Stimulated activated CD4-positive, alpha-beta T cell treated with anti-CD3 and anti-CD28 coated beads, Interleukin-15, amount 100 ng/mL, for 1 hour (primary cell): ENCODE measurements at regions not wholly inside any gene's neighbourhood (a gene's known extent, or its start where the extent isn't known, plus 50 kb on each side); places are given as distances from the start of the nearest gene placed in this dataset.

Experiments used
- DNase-seq, 2 donors: peaks; one replicate each; pipeline ENCODE4 v3.0.0-alpha.2; 2020; ENCODE audit warnings: low read depth in 1 of 2, low spot score in 1 of 2

DNA sequence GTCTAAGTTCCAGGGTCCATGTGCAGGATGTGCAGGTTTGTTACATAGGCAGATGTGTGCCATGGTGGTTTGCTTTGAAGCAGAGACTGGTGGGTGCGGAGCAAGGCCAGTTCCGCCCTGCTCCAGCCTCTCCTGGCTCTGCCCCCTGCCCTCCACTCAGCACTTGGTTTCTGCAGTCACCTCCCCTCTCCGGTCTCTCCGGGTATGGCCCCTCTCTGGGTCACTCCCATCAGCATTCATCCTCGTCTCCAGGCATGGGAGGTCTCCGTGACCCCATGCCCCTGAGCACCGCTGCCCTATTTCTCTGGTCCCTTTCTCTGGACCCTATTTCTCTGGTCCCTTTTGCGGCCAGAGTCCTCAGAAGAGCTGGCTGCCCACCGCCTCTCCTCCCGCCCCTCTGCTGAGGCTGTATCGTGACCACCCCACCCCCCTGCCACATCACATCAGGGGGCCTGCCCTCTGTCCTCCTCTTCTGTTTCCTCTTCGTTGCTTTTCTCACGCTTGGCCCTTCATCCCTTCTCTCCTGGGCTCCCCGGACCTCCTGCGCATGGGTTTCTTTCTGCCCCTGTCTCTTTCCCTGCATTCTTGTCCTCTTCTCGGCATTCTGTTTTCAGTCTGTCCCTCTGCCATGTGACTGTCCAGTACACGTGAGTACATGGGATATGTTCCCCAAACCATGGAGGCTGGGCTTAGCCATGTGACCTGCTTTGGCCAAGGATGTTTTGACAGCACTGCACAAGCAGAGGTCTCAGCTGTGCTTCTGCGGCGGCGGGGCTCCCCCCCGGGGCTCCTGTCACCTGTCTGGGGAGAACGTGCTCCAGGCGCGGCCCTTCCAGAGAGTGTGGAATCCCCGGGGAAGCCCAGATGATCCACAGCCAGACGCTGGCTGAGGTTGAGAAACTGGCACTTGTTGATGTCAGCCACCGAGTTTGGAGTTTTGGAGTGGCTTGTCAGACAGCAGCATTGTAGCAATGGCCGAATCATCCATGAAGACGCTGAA, 54.4 kb upstream of the C1orf174 start:
- no peak for DNase-seq

DNA sequence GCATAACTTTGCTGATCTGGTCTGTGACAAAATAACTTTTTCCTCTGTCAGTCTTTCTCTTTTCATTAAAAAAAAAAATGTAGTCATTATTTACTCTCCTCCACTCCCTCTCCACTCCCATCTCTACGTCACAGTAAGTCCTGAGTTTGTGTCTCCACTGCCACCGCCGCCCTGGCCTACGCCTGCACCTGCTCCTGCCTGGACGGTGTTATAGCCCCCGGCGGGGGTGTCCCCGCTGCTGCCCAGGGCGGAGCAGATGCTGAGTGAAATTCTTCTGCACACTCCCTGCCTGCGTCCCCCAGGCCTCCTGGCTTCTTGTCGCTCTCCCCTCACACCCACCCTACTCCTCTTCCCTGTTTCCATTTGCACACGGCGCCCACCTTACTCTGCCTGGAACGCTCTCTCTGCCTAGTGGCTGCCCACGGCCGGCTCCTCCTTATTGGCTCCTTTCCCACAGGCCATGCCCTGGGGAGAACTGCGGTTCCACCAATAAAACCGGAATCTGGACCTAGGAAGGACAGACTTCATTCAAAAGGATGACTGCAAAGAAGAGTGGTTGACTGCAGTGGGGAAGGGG, 55.2 kb upstream of the C1orf174 start:
- DNase-seq = no peak

DNA sequence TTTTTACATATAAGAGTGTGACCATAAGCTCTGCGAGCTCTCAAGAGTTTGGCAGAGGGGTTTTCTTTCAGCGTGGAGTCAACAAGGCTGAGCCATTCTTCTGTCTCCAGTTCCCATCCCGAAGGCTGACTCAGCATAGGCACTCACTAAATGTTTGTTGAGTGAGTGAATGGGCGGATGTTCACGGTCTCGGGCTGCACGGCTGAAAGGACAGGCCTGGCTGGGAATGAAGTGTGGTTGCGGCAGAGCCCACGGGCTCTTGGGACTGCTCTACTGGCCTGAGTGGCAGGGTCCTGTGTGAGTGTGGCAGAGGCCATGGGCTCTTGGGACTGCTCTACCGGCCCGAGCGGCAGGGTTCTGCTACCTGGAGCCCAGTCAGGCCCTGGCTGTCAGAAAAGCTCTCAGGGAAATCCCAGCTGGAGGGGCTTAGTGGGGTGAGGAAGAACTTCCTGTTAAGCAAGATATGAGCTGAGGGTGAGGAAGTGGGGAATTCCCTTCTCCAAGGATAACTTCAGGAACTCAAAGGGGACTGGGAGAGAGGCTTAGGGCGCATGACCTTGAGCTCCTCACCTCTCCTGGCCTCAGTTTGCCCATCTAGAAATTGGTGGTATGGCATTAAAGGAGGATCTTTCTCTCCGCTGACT, 56.6 kb upstream of the C1orf174 start:
- DNase-seq = no peak

DNA sequence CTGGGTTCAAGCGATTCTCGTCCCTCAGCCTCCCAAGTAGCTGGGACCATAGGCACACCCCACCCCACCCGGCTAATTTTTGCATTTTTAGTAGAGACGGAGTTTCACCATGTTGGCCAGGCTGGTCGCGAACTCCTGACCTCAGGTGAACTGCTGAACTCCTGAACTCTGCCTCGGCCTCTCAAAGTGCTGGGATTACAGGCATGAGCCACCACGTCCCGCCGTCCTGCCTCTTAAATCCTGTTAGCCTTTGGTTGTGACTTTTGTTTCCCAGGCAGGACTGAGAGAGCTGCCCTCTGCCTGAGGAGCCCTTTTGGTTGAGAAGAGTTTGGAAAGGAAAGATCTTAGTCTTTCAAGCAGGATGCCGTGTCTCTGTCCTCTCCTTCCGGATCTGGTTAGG, 59.3 kb upstream of the C1orf174 start:
- no peak for DNase-seq

DNA sequence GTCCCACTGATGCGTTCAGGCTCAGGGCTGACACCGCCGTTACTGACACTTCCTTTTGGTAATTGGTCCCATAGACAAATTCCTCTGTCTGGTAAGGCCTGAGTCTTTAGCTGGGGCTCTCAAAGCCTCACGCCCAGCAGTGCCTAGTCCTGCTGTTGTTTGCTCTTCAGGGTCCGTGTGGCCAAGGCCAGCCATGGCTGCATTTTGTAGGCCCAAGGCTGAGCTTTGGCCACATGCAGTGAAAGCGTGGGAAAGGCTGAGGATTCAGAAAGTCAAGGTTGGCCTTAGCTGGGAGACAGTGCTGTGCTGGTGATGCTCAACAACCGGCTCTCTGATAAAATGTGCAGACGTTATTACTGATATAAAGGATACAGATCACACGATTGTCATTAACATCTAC, 63.5 kb upstream of the C1orf174 start:
- no peak for DNase-seq

DNA sequence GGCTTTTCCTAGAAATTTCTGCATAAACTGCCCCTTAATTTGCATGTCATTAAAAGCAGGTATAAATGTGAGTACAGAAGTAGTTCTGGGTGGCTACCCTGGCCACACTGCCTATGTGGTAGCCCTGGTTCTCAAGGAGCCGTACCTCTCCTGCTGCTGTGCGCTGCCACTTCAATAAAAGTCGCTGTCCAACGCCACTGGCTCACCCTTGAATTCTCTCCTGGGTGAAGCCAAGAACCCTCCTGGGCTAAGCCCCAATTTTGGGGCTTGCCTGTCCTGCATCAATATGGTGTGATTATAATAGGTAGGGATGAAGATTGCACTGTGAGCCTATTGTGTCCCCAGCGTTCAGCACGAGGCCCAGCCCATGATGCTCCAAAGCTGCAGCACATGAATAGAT, 65.6 kb upstream of the C1orf174 start:
- DNase-seq = no peak

DNA sequence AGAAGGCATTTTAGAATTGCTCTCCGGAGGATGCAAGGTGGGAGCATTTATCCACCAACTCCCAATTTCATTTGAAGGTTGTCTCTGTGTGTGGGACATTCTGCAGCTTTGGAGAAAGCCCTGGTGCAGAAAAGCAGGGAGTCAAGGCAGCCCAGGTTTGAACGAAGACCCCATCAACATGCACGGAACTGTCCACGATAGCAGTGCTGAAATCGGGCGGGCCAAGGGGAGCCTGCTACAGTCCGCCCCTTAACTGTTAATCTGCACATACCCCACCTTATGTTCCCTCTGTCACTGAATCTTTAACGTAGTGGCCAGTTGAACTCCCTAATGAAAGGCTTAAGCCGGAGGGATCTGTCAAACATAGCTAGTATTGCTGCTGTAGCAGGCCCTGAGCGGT, 68.8 kb upstream of the C1orf174 start:
- no peak for DNase-seq

DNA sequence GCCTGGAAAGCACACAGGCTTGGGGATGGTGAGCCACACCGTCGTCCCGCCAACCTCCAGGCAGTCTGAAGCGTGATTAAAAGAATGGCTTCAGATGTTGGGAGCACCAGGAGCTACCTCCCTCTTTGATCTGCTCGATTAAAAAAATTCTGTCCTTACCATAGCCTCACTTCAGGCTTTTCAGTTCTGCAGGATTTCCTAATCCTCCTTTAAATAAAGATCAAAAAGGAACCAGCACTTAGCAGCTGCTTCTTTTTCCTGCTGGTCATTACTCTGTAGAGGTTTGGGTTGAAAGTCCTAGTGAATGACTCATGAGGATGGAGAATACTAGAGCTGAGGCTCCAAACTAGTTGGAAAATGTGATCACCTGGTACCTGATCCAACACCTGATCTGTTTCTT, 71.9 kb upstream of the C1orf174 start:
- no peak for DNase-seq

DNA sequence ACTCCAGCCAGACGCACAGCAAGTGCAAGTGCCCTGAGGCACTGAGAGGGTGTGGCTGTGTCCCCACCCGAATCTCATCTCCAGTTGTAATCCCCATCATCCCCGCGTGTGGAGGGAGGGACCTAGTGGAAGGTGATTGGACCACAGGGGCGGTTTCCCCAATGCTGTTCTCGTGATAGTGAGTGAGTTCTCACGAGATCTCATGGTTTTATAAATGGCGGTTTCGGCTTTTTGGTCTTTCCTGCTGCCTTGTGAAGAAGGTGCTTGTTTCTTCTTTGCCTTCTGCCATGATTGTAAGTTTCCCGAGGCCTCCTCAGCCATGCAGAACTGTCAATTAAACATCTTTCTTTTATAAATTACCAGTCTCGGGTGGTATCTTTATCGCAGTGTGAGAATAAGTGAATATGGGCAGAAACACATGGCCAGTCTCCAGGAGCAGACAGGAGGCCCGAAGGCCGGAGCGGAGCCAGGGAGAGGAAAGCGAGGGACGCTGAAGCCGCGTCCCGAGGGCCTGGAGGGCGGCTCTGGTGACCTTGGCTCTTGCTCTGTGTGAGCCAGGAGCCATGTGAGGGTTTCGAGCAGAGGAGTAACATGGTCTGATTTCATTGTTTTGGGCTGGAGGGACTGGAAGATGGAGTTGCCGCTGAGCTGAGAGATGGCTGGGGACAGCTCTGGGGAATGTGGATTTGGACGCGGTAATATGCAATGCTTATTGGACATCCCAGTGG, 76.0 kb upstream of the C1orf174 start:
- no peak for DNase-seq

DNA sequence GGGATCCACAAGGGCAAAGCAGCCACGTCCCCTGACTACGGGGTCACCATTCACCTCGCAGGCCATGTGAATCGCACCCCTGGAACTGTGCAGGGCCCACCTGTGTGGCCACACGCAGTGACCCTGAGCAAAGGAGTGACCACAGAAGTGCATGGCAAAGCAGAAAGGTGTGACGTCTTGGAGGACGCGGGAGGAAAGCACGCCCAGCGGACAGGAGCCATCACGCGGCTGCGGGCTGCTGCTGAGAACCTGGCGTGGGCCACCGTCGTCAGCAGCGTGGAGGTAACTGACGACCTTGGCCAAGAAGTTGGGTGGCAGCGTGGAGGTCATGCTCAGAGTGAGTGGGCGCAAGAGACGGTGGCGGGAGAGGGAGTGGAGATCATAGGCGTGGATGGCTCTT, 76.7 kb upstream of the C1orf174 start:
- DNase-seq = no peak

DNA sequence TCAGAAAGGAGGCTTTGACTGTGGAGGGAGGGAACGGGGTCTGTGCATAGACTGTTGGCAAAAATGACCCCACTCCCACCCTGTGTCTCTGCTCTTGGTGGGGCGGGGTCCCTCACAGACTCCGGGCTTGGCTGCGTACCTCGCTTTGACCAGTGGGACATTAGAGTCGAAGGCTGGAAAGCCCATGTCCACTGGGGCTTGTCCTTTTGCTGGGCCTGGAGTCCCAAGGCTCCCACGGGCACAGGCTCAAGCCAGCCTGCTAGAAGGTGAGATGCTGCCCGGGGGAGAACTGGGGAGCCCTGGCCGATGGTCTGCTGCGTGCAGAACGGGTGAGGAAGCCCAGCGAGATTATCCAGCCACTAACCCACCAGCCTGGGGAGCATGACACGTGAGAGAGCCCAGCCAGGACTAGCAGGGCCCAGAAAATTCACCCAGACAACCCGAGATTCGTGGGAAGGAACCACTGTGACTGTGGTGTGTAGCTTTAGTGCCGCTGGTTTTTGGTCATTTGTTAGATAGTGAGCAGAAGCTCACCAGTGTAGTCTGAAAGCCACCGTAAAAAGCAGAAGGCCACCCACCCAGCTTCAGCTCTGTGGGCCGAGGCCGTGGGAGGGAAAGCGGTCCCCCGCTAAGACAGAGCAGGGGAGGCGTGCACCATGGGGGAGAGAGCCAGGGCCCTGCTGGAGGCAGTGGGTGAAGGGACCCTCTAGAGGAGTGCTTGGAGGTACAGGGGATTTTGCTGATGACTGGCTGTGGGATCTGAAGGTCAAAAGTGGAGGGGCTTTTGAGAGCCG, 78.3 kb upstream of the C1orf174 start:
- no peak for DNase-seq

DNA sequence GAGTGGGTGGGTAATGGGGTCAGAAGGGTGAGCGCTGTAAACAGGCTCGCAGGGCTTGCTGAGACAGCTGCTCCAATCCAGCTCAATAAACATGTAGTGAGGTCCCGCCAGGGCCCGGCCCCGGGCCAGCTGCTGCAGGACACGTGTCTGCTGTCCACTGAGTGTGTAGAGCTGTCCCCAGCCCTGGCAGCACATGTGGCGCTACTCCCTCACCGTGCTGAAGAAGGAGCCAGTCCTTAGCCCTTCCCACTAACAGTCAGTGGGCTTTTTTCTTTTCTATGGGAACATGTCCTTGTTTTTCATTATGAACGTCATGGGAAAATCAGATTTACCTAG, 78.9 kb upstream of the C1orf174 start:
- no peak for DNase-seq

DNA sequence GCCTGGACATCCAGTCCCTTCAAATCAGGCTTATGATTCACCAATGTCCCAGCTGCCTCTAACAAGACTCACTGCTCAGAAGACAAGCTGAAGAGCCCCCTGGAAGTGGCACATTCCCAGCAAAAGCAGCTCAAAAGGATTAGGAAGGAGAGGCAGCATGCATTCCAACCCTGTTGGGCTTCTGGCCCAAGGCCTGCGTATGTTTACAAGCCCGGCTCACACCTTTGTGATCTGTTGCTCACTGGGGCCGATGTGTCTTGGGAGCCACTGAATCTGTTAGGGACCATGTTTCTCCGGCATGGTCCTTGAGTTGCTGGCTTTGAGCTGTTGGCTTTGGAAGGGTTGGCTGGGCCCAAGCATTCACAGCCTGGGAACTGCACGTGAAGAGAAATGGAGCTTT, 81.2 kb upstream of the C1orf174 start:
- no peak for DNase-seq

DNA sequence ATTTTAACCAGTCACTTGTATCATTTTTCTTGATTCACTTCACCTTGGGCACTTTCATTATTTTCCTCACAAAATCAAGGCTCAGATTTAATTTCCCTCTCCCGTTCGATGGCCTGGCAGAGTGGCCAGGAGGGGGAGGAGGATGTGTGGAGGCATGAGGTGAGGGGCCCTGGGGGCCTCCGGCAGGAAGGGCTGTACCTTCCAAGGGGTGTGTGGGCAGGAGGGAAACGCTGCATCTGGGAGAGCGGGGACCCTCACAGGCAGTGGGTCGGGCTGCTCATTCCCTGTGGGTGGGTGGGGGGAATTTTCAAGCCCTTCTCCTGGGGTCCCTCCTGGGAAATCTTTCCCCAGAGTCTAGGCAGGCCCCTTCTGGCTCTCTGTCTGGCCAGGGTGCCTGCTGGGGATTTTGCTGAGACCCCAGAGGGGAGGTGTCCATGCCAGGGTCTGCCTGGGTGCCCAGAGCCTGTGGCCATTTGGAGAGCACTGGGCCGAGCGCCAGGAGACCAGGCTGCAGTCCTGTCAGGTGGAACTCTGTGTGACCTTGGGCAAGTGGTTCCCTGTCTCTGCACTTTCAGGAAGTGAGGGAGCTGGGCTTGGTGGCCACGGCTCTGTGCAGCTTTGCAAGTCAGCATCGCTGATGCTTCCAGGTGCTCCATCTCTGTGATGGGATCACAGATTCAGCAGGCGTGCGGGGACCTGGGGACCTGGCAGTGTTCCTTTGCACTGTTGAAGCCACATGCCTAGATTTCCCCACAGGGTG, 81.9 kb upstream of the C1orf174 start:
- DNase-seq = no peak

DNA sequence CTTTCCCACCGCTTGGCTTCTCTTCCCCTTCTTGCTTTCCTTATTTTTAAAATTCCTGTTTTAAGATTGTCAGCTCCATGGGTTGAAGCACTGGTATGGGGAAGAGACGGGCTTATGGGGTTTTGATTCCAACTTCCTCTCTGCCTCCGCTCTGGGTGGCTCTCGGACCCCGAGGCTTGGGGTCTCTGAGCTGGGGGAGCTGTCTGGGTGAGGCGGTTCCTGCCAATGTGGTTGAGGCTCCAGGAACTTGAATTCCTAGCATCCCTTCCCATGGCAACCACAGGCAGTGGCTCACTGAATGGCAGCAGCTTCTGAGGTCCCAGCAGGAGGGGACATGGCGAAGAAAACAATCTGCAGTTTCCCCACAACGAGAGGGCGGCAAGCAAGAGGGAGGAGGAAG, 83.1 kb upstream of the C1orf174 start:
- no peak for DNase-seq

DNA sequence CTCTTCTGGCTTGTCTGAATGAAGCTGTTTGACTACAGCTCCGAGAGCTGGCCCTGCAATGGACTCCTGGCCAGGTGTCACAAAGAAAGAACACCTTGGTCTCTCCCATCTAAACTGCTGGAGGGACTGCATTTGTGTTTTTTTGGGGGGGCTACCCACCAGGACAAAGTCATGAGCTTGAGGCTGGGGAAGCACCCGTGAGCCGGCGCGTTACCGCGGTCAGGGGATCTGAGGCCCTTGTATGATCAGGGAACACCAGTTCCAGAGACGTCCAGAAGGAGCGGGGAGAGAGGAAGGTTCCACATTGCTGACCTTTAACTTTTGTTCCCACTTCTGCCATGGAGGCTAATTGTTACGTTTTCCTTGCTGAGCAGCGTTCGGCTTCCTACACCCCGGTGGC, 84.5 kb upstream of the C1orf174 start:
- DNase-seq = no peak

DNA sequence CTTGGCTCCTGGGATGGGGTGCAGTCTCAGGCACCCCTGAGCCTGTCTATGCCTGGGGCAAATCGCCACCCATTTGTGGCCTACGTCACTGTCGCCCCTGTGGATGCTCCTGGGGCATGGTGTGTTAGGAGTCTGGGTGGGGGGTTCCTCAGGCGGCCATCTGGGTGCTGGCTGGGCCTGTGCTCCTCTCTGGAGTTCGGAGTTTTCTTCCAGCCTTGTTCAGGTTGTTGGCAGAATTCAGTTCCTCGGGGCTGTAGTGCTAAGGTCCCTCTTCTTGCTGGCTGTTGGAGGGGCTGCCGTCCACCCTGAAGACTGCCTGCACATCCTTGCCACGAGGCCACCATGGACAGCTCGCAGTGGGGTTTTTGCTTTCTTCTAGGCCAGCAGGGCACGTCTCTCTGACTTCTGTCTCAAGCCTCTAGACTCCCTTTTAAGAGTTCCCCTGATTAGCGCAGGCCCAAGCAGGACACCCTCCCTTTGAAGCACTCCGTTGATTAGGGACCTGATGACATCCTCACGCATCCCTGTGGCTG, 86.7 kb upstream of the C1orf174 start:
- no peak for DNase-seq

DNA sequence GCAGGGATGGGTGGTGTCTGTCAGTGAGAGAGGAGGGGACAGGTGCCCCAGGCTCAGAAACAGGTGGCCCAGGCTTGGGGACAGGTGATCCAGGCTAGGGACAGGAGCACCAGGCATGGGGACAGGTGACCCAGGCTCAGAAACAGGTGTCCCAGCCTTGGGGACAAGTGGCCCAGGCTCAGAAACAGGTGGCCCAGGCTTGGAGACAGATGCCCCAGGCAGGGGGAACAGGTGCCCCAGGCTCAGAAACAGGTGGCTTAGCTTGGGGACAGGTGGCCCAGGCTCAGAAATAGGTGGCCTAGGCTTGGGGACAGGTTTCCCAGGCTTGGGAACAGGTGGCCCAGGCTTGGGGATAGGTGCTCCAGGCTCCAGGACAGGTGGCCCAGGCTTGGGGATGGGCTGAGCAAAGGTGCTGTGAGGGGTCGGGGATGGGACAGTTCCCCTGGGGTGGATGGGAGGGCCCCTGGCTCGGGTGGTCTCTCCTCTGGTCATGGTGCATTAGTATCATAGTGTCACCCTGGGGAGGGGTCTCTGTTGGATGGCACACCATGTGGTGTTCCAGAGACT, 87.7 kb upstream of the C1orf174 start:
- no peak for DNase-seq

DNA sequence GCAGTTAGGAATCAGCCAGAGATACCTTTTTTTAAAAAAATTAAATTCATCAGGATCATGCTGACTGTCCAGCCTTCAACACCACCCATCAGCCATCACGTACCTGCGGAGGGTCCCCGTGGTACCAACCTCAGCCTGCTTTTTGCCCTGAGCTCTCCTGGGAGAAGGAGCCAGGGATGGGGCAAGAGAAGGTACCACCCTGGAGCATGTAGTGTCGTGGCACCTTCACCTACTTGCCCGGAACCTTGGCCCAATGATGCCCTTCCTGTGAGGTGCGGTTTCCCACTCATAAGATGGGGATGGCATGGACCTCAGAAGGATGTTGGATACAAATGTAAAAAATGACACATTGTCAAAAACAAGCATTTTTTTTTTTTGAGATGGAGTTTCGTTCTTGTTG, 88.4 kb upstream of the C1orf174 start:
- no peak for DNase-seq

DNA sequence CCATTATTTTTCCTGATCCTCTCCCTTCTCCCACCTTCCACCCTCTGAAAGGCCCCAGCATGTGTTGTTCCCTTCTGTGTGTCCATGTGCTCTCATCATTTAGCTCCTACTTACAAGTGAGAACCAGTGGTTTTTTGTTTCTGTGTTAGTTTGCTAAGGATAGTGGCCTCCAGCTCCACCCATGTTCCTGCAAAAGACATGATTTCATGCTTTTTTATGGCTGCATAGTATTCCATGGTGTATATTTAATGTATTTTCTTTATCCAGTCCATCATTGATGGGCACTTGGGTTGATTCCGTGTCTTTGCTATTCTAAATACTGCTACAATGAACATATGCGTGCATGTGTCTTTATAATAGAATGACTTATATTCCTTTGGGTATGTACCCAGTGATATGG, 89.4 kb upstream of the C1orf174 start:
- no peak for DNase-seq
